OCI-LY1 (cell line): ENCODE measurements at regions not wholly inside any gene's neighbourhood (a gene's known extent, or its start where the extent isn't known, plus 50 kb on each side); places are given as distances from the start of the nearest gene placed in this dataset.

Experiments
- EZH2 ChIP-seq: fragments of 200-600 bp; sonication (generic), shearing (Covaris generic); IDR thresholded peaks from 2 replicates; pipeline ENCODE4 v1.8.0; 2017; ENCODE audit warnings: borderline replicate concordance, mixed run types, mild to moderate bottlenecking, antibody characterized with exemption, low read length, moderate library complexity, mixed read lengths
- TF ChIP-seq, protein P1 (sequence below): fragments of 200-600 bp; sonication (generic), shearing (Covaris generic); IDR thresholded peaks from 2 replicates; pipeline ENCODE4 v1.5.1; 2017; ENCODE audit warnings: mild to moderate bottlenecking, antibody characterized with exemption, low read length, moderate library complexity, mixed read lengths

DNA sequence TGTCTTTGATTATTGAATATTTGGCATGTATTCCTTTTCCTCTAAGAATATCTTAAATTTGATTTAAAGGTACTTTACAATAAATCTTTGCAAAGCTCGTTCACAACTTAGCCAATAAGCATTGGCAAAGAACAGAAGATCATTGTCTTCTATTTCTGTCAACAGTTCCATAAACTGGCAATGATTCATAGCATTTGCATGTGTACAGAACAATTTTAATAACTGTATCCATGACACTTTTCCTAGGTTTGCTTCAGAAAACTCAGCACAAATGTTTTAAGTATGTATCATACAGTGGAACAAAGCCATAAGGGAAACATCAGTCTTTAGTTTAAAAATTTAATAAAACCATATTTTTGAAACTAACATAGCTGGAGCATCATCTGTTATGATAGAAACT, 462.7 kb upstream of the RPS6KA3 start:
- TF ChIP-seq, protein P1, sequence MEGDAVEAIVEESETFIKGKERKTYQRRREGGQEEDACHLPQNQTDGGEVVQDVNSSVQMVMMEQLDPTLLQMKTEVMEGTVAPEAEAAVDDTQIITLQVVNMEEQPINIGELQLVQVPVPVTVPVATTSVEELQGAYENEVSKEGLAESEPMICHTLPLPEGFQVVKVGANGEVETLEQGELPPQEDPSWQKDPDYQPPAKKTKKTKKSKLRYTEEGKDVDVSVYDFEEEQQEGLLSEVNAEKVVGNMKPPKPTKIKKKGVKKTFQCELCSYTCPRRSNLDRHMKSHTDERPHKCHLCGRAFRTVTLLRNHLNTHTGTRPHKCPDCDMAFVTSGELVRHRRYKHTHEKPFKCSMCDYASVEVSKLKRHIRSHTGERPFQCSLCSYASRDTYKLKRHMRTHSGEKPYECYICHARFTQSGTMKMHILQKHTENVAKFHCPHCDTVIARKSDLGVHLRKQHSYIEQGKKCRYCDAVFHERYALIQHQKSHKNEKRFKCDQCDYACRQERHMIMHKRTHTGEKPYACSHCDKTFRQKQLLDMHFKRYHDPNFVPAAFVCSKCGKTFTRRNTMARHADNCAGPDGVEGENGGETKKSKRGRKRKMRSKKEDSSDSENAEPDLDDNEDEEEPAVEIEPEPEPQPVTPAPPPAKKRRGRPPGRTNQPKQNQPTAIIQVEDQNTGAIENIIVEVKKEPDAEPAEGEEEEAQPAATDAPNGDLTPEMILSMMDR, result no peak
- TF ChIP-seq EZH2, result no peak
